DND-41 (cell line): ENCODE measurements at regions not wholly inside any gene's neighbourhood (a gene's known extent, or its start where the extent isn't known, plus 50 kb on each side); places are given as distances from the start of the nearest gene placed in this dataset.

Experiments used
- CTCF ChIP-seq: IDR thresholded peaks from 2 replicates; pipeline ENCODE4 v1.5.1; 2012; ENCODE audit warnings: borderline replicate concordance, low read length, moderate library complexity, mild to moderate bottlenecking; ENCODE audit not compliant: poor library complexity, severe bottlenecking; ENCODE audit errors: extremely low read depth
- EZH2 ChIP-seq: IDR thresholded peaks from 3 replicates; pipeline ENCODE4 v1.6.1; 2012; ENCODE audit warnings: borderline replicate concordance, low read depth, mild to moderate bottlenecking, moderate library complexity, low read length, inconsistent platforms; ENCODE audit not compliant: severe bottlenecking

GRCh38 chr6:115363379-115363778, 697.3 kb downstream of the FRK start:
- TF ChIP-seq CTCF (no peak), EZH2 (no peak)
